GM21529 (cell line): ENCODE measurements at regions not wholly inside any gene's neighbourhood (a gene's known extent, or its start where the extent isn't known, plus 50 kb on each side); places are given as distances from the start of the nearest gene placed in this dataset.
"Not testable (repeated sequence)": the region's sequence is repeated elsewhere in the genome, so short reads cannot be mapped to it uniquely, and the experiment has no call there.

ENCODE experiments used
- ATAC-seq: cut with Tn5 transposase; IDR thresholded peaks from one replicate; pipeline ENCODE4 v1.9.1; 2021; ENCODE audit not compliant: unreplicated experiment

DNA sequence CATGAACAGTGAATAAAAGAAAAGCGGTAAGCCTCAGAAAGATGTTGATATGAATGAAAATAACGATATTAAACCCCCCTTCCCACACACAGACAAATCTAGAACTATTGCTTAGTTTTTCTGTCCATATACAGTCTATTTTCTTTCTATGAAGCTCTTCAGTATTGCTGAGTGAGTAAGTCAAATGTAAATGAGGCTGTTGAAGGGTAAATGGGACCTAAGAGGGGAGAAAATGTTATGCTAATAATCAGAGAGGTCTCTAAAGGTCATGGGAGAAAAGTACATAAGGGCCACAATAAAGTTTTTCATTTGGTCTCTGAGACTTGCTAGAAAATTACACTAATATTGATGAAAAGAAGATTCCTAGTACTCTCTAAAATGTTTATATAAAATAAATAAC, 56.2 kb downstream of the PABPC4L start:
- ATAC-seq = no peak

- no peak for ATAC-seq
Observed at GRCh38 chr4:134144337-134144736, 57.3 kb downstream of the PABPC4L start.

- no peak for ATAC-seq
Observed at GRCh38 chr4:134141728-134142127, 59.9 kb downstream of the PABPC4L start.

- no peak for ATAC-seq
Observed at GRCh38 chr4:134139188-134139587, 62.4 kb downstream of the PABPC4L start.

- ATAC-seq = no peak
Observed at GRCh38 chr4:134132086-134132783, 69.4 kb downstream of the PABPC4L start.

- no peak for ATAC-seq
Observed at GRCh38 chr4:134126955-134127354, 74.6 kb downstream of the PABPC4L start.

- no peak for ATAC-seq
Observed at GRCh38 chr4:134126000-134126560, 75.5 kb downstream of the PABPC4L start.

- no peak for ATAC-seq
Observed at GRCh38 chr4:134122903-134123302, 78.7 kb downstream of the PABPC4L start.

DNA sequence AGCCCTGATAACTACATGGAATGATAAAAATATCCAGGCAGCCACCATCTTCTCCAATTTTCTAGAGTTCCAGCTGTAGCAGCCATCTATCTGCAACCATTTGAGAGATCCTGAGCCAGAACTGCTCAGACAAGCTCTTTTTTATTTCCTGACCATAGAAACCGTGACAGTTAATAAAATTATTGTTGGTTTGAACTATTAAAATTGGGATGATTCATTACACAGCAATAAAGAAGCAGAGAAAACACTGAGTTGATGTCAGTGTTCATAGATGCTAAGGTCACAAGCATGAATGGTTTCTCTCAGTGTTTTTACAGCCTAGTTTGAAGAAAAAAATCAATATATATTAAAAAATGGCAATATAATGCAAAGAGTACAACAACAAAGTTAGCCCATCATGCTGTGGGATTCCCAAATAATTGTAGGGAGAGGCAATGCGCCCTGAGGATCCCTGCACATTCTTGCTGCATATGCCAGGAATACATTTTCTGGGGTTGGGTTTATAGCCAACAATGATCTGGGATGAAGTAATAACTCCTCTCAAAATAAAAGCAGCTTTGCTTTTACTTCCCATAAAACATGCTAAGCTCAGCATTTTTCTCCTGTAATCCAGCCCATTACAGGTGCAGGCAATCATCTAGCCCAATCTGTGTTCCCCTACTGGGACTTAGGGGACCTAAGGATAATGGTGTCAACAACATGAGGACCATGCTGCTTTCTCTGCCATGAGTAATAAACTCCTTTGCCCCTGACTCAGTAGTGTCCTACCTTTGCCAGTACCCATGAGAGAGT, 84.0 kb downstream of the PABPC4L start:
- ATAC-seq = no peak

GRCh38 chr4:134089885-134090284, 111.7 kb downstream of the PABPC4L start:
- ATAC-seq = no peak

DNA sequence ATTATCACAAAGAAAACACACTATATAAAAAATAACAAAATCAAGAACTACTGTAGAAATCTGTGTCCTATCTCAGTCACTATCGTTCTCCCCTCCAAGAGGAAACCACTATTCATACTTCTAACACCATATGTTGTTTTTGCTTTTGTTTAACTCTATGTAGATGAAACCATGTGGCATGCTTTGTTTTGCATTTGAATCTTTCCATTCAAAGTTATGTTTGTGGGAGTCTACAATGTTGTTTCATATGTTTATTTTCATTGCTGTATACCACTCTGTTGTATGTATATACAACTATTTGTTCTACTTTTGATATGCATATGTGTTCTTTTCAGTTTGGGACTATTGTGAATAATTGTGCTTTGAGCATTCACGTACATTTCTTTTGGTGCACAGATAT, 116.1 kb downstream of the PABPC4L start:
- ATAC-seq = no peak

- not testable (repeated sequence) for ATAC-seq
Observed at GRCh38 chr4:134079085-134079484, 122.5 kb downstream of the PABPC4L start.

DNA sequence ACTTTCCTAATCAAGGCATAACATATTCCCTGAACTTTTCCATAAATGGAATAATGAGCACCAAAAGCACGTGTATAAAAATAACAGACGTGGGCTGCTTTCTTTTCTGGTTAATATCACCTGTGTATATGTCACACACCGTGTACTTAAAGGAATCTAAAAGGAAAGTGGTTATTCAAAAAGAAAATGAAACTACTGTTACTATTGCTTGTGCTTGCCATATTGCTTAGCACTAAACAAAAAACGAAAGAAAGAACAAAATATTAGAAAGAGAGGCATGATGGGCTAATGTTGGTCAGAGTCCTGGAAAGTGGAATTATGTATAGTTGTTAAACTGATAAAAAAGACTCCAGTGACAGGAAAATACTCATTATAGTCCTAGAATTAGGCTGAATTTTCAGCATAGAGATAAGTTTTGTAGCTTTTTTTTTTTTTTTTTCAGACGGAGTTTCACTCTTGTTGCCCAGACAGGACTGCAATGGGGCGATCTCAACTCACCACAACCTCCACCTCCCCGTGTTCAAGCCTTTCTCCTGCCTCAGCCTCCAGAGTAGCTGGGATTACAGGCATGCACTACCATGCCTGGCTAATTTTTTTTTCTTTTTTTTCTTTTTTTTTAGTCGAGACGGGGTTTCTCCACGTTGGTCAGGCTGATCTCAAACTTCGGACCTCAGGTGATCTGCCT, 123.2 kb downstream of the PABPC4L start:
- no peak for ATAC-seq

DNA sequence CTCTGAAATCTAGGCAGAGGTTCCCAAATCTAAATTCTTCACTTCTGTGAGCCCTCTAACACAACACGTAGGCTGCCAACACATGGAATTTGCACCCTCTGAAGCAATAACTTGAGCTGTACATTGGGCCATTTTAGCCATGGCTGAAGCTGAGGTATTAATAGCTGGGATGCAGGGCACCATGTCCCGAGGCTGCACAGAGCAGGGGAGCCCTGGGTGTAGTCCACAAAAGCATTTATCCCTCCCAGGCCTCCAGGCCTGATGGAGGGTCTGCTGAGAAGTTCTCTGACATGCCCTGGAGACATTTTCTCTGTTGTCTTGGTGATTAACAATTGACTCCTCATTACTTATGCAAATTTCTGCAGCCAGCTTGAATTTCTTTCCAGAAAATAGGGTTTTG, 127.9 kb downstream of the PABPC4L start:
- ATAC-seq = no peak

GRCh38 chr4:134072137-134072536, 129.5 kb downstream of the PABPC4L start:
- no peak for ATAC-seq

DNA sequence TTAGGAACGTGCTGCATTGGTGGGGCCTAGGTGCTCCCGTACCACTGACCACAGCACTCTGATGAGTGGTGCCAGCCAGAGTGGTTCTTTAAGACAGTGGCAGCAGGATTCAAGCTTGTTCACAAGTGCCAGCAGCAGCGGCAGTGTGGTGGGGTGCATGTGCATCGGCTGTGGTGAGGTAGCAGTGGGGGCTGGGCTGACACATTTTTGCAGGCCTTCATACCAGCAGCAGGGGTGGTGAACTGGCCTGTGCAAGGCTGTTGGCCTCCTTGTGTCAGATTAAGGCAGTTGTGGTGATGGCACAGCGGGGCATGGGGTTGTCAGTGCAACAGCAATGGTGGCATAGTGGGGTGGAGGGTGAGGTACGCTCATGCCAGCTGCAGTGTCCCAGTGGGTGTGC, 131.4 kb downstream of the PABPC4L start:
- ATAC-seq = no peak

DNA sequence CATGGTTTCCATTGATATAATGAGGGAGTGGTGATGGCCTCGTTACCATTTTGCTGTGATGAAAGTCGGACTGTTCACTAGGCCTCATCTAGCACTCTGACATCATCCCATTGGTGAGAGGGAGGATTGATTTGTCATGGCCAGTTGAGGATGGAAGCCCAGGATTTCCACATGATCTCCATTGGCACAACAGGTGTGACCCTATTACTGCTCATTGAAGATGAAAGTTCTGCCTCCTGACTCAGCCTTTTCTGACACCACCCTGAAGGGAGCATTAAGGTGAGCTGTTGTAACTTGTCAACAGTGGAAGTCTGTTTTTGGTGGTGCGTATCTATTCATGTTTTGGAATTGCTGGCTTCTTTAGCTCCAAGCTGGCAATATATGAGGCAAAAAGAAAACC, 144.2 kb downstream of the PABPC4L start:
- ATAC-seq = no peak

GRCh38 chr4:134046221-134046620, 155.4 kb downstream of the PABPC4L start:
- not testable (repeated sequence) for ATAC-seq

DNA sequence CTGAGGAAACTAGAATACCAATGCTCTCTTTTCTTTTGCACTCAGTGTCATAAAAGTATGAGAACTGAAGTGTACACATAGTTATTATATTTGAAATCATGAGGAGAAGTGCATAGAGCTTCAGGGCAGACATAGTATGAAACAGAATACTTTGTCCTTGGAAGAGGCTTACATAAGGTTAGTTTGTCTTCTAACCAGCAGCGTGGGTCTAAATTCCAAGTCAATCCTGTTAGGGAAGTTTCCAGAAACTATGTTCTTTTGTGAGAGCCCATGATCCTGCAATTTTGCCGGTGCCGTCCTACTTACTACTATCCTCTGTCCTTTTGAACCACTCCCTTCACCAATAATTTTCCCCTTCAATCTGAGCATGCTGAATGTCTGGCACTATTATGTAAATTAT, 156.2 kb downstream of the PABPC4L start:
- no peak for ATAC-seq

GRCh38 chr4:134043266-134043665, 158.3 kb downstream of the PABPC4L start:
- ATAC-seq = no peak

DNA sequence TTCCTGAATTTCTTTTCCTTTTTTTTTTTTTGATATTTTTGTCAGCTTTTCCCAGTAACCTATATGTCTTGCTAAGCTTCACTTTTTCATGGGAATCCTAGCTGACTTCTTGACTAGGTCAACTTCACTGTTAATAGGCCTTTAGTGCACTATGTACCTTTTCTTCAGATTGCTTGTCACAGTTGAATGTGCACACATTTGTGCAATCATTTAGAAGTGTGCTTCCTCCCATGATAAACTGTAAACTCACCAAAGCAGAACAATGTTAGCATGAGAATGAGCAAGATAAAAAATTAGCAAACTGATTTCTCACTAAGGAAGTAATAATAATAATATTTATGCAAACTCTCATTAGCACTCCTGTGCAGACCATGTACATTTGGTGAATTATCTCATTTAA, 173.2 kb downstream of the PABPC4L start:
- ATAC-seq = no peak

DNA sequence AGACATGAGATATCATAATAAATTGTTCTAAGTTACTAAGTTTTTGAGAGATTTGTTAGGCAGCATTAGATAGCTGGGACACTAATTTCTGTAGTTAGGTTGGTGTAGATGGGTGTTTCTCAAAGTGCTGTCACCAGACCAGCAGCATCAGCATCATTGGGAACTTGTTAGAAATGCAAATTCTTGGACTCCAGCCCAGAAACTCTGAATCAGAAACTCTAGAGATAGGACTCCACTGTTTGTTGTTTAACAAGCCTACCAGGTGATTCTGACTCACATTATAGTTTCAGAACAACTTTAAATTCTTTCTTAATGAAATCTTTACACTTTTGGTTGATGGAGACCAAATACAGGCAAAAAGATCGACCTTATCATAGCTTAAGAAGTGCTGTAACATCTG, 173.7 kb downstream of the PABPC4L start:
- no peak for ATAC-seq
